Activated CD4-positive, alpha-beta T cell treated with anti-CD3 and anti-CD28 coated beads, Interleukin-2, Interleukin-4, amounts not matched to agents 100 ng/mL and 50 ng/mL, durations not matched to agents 16 hours and 8 hours (primary cell): ENCODE measurements at regions not wholly inside any gene's neighbourhood (a gene's known extent, or its start where the extent isn't known, plus 50 kb on each side); places are given as distances from the start of the nearest gene placed in this dataset.

Experiments used
- DNase-seq: peaks from one replicate; pipeline ENCODE4 v3.0.0-alpha.2; 2020; ENCODE audit warnings: low spot score

GRCh38 chr9:119827526-119827925 lies 458.3 kb upstream of the BRINP1 start:
- no peak for DNase-seq

GRCh38 chr9:119827126-119827525 lies 457.9 kb upstream of the BRINP1 start:
- DNase-seq = no peak

- no peak for DNase-seq
Measured at GRCh38 chr9:119818726-119819435, 449.6 kb upstream of the BRINP1 start.

DNA sequence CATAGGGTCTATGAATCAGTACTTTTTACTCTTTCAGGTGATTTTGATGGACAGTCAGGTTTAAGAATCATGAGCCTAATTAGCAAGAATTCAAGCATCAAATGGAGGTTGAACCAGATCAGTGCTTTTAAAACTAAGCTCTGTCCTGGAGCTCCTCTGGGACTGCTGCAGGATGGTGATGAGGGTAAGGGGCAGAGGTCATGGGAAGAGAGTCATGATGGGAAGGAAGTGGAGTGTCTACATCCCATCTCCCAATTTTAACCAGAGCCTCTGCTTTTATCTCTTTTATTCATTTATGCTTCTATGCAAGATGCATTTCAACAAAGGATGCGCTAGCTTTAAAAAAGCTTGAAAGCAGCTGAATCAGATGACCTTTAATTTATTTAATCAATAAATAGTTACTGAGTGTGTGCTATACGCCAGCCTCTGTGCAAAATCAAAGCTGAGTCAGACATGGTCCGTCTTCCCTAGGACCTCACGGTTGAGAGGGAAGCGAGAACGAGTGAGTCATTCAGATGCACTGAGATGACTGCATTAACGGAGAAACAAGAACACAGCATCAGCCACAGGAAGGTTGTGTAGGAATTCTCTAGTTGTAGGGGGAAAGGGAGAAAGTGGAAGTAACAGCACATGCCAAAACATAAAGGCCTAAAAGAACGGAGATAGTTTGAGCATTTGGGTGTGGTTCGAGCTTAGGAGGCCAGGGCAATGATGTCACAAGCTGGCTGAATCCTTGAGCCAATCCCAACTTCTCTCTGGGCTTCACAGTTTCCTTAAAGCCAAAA lies 441.6 kb upstream of the BRINP1 start:
- DNase-seq = no peak

- no peak for DNase-seq
Measured at GRCh38 chr9:119803679-119804078, 434.4 kb upstream of the BRINP1 start.

DNA sequence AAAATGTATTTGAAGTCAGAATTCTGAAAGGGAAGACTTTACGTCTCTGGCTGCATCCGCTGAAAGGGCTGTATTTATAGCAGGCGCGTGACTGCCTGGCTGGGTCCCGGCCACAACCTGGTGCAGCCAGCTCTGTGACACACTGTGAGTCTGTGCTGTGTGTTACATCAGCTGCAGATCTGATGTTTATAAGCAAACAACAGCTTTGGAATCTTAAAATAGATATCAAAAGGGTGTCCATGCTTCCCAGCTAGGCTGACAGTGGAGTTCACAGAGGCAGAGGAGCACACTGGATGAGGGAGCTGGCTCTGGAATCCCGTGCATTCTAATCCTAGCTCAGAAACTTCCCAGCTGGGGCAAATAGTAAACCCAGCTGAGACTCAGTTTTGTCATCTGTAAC lies 433.4 kb upstream of the BRINP1 start:
- DNase-seq = no peak

GRCh38 chr9:119802133-119802532 lies 432.9 kb upstream of the BRINP1 start:
- no peak for DNase-seq

DNA sequence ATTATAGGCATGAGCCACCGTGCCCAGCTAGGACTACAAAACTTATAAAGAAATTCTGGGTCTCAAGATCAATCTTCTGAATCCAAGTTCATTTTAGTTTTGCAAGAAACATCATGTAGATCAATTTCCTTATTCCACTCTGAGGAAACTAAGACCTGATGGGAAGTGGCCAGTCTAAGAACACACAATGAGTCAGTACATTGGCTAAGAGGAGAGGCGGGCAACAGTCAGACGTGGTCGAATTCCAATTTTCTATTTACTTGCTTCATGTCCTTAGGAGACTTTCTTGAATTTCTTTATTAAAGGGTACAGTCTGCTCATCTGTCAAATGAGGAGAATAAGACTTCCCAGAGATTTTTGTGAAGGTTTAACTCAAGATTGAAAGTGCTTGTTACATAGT lies 432.1 kb upstream of the BRINP1 start:
- DNase-seq = no peak

DNA sequence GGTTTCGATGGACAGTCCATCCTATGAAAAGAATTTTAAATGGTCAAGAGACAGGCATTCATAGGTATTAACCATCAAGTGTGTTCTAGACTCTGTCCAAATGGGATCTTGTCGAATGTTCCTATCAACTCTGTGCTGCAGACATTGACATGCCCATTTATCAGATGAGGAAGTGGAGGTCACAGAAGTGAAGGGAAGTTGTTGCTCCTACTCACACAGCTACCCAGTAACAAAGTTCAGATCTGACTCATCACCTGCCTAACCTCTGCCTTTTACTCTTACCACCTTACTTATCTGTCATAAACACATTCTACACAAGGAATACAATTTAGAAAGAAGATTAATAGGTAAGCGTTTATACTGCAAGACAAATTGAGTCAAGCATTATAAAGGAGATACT lies 426.2 kb upstream of the BRINP1 start:
- peak; percentile 3 for DNase-seq

GRCh38 chr9:119794836-119795235 lies 425.6 kb upstream of the BRINP1 start:
- no peak for DNase-seq

DNA sequence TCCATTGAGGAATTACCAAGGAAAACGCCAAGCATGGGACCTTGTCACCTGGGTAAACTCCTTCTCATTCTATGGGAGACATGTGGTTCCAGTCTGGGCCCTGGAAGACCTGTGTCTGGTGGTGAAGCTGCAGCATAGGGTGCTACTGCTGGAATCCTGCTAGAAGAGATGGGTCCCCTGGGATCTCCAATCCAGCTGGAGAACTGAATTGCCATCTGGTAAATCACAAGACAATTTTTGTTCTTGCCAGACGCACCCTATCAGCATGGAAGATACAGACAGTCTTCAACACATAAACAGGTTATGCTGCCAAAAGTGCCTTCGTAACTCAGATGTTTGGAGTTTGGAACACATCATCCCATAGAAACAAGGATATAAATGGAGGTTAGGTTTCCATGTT lies 424.0 kb upstream of the BRINP1 start:
- no peak for DNase-seq

DNA sequence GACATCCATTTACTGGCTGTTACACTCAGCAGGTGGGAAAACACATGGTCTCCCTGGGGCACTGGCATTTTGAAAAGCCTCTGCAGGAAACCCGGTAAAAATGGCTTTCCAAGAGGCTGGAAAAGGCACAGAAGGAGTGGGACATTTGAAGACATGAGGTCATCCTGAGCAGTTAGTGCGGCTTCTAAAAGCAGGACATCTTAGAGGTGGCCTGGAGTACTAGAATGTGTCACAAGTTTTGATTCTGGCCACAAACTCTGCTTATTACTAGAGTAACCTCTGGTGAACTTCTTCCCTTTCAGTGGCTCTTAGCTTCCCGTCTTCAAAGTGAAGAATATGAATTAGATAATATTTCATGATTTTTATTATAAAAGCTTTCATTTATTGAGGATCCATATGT lies 423.0 kb upstream of the BRINP1 start:
- DNase-seq = no peak

- no peak for DNase-seq
Measured at GRCh38 chr9:119789987-119790386, 420.8 kb upstream of the BRINP1 start.

GRCh38 chr9:119788921-119789320 lies 419.7 kb upstream of the BRINP1 start:
- no peak for DNase-seq

DNA sequence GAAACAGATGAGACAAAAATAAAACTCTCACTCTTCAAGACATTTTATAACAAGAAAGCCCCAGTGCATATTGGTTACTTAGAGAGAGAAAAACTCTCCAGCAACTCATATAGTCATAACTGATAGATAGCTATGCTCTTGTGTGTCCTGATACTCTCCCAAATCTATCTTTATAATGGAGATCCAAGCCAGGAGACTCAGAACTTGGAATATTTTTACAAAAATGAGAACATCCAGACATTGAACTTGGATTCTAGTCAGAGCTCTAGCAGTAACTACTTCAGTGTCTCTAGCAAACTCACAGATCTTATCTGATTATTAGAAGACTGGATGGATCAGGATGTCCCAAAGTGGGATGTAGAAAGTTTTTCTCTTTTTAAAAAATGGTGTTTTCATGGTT lies 412.7 kb upstream of the BRINP1 start:
- DNase-seq = no peak

DNA sequence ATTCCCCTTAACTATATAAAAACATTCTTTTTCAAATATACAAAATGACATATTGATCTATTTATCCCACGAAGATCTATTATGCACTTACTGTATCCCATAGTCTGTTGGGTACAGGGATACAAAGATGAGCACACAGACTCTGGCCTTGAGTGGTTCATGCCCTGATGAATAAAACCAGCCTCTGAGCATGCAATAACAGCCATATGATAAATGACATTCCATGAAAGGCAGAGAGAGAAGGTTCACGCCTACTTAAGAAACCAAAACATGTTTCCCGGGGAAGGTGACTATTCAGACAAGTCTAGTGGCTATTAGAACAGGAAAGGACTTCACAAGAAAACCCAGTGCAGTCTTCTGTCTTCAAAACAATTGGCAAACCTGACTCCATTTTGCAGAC lies 406.2 kb upstream of the BRINP1 start:
- DNase-seq = no peak

DNA sequence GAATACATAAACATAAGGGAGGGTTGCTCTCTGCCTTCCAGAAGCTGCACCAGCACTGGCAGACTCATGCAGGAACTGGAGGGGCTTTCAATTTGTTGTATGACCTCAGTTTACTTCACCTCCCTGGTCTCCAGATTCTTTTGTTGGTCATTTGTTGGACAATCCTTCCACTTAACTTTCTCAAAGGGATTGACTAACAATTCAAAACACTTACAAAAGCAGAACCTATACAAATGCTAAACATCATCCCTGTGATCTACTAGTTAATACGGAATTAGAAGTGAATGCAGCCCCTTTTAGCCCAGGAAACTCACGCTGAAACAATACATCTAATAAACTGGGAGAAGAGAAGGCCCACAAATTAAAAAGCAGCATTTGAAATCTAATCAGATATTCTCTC lies 404.6 kb upstream of the BRINP1 start:
- DNase-seq = no peak

DNA sequence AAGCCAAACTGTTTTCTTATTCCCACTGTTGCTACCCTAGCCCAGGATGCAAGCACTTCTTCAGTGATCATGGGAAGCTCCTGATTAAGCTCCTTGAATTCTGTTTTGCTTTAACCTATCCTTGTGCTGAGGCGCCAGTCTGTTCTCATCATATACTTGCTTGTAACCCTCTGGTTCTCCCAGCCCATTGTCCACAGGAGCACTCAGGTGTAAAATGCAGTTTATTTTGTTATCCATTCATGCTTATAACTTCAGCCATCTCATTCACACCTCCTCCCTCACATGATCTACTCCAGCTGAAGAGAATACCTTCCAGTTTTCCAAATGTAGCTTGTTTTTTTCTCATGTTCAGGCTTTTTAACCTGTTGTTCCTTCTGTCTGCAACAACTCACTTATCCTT lies 402.1 kb upstream of the BRINP1 start:
- no peak for DNase-seq

DNA sequence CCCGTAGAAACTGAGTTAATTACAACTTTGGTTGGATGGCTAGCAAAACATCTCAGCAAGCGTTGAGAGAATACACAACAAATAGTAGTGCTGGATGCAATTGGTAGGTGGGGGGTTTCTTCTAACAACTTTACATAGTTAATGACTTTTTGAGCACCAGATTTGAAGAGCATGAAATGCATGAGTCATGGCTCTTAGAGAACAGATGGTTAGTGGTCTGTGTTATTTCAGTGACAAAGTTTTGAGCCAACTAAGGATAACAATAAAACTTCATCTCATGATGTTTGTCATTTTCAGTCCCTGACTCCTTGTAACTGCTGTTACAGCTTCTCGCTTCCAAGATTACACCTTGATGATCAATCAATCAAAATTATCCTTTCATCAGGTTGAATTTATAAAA lies 399.0 kb upstream of the BRINP1 start:
- DNase-seq = no peak

- no peak for DNase-seq
Measured at GRCh38 chr9:119765632-119766175, 396.5 kb upstream of the BRINP1 start.

- no peak for DNase-seq
Measured at GRCh38 chr9:119763260-119763659, 394.0 kb upstream of the BRINP1 start.

DNA sequence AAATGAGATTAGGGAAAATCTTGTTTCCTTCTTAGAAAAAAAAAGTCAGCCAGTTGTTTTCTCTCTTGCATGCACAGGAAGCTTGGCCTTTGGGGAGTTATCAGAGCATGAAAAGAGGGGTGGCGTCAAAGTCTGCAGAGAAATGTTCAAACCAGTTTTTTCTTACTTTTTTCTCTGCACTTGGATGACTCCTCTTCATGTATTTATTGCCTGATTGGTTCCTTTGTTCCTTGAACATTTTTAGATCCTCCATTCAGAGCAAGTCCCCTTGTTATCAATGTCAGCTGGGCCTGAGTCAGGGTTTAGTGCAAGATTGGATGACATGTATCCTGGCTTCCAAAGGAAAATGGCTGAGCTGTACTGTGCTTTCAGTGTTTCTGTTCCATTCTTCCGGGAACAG lies 392.6 kb upstream of the BRINP1 start:
- no peak for DNase-seq

DNA sequence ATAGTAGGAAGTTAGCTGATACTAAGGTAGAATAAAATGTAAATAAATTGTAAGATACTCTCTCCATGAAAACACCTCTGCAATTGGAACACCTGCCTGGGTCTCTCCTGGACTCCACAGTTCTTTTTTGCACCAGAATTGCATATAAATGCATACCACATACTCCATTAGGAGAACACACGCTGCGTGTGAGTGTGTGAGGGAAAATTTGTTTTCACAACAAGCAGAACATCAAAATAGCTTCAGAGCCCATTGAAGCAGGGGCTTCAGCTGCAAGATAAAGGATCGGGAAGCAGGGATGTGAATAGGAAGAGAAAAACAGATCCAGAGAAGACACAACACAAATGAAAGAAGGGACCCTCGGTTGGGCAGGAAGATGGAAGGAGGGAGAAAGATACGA lies 389.8 kb upstream of the BRINP1 start:
- no peak for DNase-seq

DNA sequence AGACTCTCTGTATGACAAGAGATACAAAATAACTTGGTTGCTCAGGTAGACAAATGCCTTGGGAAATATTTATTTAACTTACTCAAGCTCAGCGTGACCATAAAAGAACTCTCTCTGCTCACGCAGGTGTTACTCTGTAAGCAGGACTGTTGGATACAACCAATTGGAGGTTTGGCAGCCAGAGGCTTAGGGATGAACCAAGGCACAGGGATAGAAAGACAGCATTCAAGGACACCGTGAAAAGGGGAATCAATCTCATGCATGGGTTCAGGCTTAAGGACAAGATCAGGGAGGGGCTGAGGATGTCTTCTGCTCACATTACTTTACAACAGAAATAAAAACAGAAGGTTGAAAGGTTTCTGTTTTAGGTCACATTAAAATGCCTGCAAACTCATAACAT lies 389.0 kb upstream of the BRINP1 start:
- DNase-seq = no peak
